ENCODE measurements at regions not wholly inside any gene's neighbourhood (a gene's known extent, or its start where the extent isn't known, plus 50 kb on each side); places are given as distances from the start of the nearest gene placed in this dataset.

GRCh38 chr10:129035052-129035827 lies 431.8 kb upstream of the MGMT start:
- no peak for DNase-seq (ENCODE audit: insufficient read length, low spot score)
- no peak for FAIRE-seq

- FAIRE-seq (no peak), DNase-seq (ENCODE audit: insufficient read length, low spot score) (no peak)
Measured at GRCh38 chr10:129038522-129038921, 428.5 kb upstream of the MGMT start.

GRCh38 chr10:129039406-129040370 lies 427.4 kb upstream of the MGMT start:
- no peak for DNase-seq (ENCODE audit: insufficient read length, low spot score)
- no peak for FAIRE-seq

GRCh38 chr10:129040377-129040776 lies 426.7 kb upstream of the MGMT start:
- FAIRE-seq (no peak), DNase-seq (ENCODE audit: insufficient read length, low spot score) (no peak)

- no peak for FAIRE-seq
- no peak for DNase-seq (ENCODE audit: insufficient read length, low spot score)
Measured at GRCh38 chr10:129041916-129042315, 425.1 kb upstream of the MGMT start.

- no peak for DNase-seq (ENCODE audit: insufficient read length, low spot score)
- FAIRE-seq, result no peak
Measured at GRCh38 chr10:129042776-129043595, 424.1 kb upstream of the MGMT start.

- DNase-seq (ENCODE audit: insufficient read length, low spot score) (no peak), FAIRE-seq (no peak)
Measured at GRCh38 chr10:129043691-129044090, 423.4 kb upstream of the MGMT start.

- DNase-seq (ENCODE audit: insufficient read length, low spot score) (no peak), FAIRE-seq (no peak)
Measured at GRCh38 chr10:129045599-129045998, 421.4 kb upstream of the MGMT start.

GRCh38 chr10:129046065-129046681 lies 420.9 kb upstream of the MGMT start:
- FAIRE-seq (no peak), DNase-seq (ENCODE audit: insufficient read length, low spot score) (no peak)

- no peak for FAIRE-seq
- no peak for DNase-seq (ENCODE audit: insufficient read length, low spot score)
Measured at GRCh38 chr10:129046962-129047361, 420.1 kb upstream of the MGMT start.

GRCh38 chr10:129047600-129047999 lies 419.4 kb upstream of the MGMT start:
- no peak for DNase-seq (ENCODE audit: insufficient read length, low spot score)
- no peak for FAIRE-seq

- FAIRE-seq, result no peak
Measured at GRCh38 chr10:129048513-129048912, 418.5 kb upstream of the MGMT start.

GRCh38 chr10:129049501-129049900 lies 417.5 kb upstream of the MGMT start:
- FAIRE-seq (no peak), DNase-seq (ENCODE audit: insufficient read length, low spot score) (no peak)

More at GRCh38 chr10:129048513-129048912, 418.5 kb upstream of the MGMT start:
- DNase-seq (ENCODE audit: insufficient read length, low spot score), result no peak

- FAIRE-seq, result no peak
- no peak for DNase-seq (ENCODE audit: insufficient read length, low spot score)
Measured at GRCh38 chr10:129055225-129055624, 411.8 kb upstream of the MGMT start.

GRCh38 chr10:129055986-129056385 lies 411.1 kb upstream of the MGMT start:
- no peak for FAIRE-seq
- no peak for DNase-seq (ENCODE audit: insufficient read length, low spot score)

- FAIRE-seq (no peak), DNase-seq (ENCODE audit: insufficient read length, low spot score) (no peak)
Measured at GRCh38 chr10:129056734-129057689, 410.0 kb upstream of the MGMT start.

GRCh38 chr10:129057856-129058663 lies 409.0 kb upstream of the MGMT start:
- DNase-seq (ENCODE audit: insufficient read length, low spot score) (no peak), FAIRE-seq (no peak)

- FAIRE-seq (no peak), DNase-seq (ENCODE audit: insufficient read length, low spot score) (no peak)
Measured at GRCh38 chr10:129058664-129059155, 408.3 kb upstream of the MGMT start.
